HG03520 (cell line): ENCODE measurements at regions not wholly inside any gene's neighbourhood (a gene's known extent, or its start where the extent isn't known, plus 50 kb on each side); places are given as distances from the start of the nearest gene placed in this dataset.

Source experiments
- ATAC-seq: cut with Tn5 transposase; IDR thresholded peaks from one replicate; pipeline ENCODE4 v1.9.1; 2021; ENCODE audit warnings: mild to moderate bottlenecking, moderate library complexity; ENCODE audit not compliant: unreplicated experiment

DNA sequence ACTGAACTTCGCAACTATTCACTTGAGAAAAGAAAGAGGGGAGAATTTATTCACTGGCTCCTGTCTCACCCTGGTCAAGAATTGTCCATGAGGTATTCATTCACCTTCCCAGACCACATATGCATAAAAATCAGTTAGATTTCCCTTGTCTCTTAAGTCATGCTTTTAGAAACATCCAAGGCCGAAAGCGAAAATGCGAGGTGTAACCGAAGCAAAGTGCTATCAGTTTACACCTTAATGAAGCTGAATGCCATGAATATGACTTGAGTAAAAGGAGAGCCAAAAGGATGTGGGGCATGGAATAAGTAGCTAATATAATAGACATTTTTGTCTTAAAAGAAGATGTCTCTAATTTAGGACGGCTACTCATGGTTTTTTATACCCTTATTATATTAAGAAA, 965.6 kb upstream of the CHORDC1 start:
- no peak for ATAC-seq

DNA sequence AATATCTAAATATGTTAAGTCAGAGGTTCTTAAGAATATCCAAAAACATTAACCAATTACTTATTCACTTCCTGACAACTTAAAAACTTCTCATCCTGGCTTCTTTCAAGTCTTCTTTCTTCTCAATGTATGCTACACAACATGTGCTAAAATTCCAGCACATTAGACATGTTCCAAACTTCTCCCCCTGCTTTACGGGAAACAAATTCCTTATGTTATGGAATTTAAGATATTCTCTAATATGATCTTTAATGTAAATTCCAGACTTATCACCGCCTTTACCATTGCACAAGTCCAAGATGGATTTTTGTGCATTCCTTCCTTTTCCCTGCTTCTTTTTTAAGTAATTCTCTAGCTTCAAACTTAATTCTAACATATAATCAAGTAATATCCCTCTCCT, 964.5 kb upstream of the CHORDC1 start:
- ATAC-seq, result no peak

DNA sequence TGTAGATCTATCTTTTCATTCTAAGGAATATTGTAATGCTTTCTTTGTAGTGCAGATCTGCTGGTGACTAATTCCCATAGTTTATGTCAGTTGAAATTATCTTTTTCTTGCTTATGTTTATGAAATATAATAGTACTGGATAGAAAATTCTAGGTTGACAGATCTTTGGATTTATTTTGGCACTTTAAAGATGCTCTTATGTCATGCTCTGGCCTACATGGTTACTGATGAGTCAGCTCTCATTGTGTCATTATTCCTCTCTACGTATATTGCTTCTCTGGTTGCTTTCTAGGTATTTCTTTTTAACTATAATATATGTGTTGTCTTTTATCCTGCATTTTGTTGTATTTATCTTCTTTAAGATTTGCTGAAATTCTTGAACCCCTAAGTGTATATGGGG, 955.5 kb upstream of the CHORDC1 start:
- no peak for ATAC-seq

DNA sequence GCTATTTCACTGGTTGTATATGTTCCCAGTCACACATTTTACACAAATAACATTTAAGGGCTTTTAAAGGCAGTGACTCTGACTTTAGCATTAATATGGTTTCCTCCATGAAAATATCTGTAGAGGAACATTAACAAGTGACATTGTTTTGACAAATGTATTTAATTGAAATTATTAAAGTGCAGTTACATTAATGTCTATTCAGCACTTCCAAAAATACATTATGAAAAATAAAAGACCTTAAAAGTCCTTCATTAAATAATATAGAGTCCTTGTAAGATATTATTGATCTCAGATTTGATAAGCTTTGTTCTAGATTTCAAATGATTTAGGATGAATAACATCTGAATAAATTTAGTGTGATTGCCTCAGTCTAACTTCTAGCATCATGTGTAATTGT, 951.9 kb upstream of the CHORDC1 start:
- no peak for ATAC-seq

DNA sequence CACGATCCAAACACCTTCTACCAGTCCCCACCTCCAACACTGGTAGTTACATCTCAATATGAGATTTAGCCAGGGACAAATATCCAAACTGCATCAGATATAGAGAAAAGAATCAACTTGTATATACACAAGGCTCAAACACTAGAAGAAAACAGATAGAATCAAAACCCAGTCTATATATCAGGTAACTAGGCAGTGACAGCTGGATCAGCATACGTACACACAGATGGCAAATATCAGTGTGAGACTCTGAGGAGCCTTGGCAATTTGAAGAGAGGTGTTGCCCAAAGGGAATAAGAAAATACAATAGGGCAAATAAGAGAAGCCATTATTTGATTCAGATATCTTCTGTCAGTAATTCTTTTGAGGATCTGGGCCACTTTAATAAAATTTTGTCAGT, 951.3 kb upstream of the CHORDC1 start:
- ATAC-seq, result no peak

DNA sequence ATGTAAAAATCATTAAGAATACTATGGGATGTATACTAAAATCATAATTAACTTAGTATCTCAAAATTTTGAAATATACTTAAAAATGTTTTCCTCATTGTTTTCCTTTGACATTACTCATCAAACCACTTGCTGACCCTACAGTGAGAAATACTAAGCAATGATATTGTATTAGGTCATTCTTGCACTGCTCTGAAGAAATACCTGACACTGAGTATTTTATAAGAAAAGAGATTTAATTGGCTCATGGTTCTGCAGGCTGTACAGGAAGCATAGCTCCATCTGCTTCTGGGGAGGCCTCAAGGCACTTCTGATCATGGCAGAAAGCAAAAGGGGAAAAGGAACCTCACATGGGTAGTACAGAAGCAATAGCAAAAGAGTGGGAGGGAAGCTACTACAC, 950.9 kb upstream of the CHORDC1 start:
- ATAC-seq, result no peak

DNA sequence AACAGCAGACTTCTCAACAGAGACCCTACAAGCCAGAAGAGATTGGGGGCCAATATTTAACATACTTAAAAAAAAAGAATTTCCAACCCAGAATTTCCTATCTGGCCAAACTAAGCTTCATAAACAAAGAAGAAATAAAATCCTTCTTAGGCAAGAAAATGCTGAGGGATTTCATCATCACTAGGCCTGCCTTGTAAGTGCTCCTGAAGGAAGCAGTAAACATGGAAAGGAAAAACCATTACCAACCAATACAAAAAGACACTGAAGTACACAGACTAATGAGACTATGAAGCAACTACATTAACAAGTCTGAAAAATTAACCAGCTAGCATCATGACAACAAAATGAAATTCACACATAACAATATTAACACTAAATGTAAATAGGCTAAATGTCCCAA, 947.9 kb upstream of the CHORDC1 start:
- no peak for ATAC-seq

DNA sequence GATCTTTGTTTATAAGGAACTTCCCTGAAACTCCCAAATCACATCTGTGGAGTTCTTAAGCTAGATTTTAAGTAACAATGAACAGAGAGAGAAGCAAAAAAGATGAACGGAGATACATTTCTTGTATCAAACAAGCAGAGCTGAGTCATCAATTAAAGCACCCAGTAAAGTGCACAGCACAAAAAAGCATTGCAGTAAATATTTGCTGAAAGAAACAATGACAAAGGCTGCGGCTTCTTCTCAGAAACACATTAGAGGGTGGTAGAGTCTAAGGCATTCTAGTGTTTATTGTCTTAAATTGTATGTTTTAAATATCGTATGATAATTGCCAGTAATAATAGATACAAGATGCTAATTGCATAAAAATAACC, 941.6 kb upstream of the CHORDC1 start:
- no peak for ATAC-seq

DNA sequence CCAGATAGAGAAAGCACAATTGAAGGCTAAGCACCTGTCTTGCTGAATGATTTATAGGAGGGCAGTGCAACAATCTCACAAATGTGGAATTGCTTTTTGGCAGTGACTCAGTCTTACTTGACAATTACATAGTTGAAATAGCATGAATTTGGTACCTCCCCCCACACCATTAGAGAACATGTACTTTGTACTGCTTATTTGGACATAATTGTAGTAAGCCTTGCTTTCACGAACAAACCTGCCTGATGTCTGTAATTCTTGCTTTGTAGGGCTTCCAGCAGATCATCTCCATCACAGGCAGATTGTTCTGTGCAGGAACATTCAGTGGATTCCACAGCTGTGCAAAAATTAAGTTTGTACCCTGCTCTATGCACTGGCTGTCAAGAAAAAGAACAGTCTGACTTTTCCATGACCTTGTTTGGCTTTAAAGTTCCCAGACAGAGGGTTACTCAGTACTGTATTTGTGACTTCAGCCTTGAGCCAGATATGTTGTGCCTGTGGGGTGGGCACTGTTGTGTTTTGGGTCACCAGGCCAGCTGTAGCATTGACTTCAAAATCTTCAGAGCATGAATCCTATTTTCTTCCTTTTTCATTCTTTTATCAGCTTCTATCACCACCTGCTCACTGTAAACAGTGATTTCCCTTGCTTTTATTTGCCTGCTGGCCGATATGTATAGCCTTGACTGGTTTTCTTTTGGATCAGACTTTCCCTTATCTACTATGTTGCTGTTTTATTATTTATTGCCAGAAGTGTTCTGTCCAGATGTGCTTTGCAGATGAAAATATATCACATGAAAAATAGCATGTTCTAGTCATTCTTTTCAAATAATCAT, 941.0 kb upstream of the CHORDC1 start:
- no peak for ATAC-seq

DNA sequence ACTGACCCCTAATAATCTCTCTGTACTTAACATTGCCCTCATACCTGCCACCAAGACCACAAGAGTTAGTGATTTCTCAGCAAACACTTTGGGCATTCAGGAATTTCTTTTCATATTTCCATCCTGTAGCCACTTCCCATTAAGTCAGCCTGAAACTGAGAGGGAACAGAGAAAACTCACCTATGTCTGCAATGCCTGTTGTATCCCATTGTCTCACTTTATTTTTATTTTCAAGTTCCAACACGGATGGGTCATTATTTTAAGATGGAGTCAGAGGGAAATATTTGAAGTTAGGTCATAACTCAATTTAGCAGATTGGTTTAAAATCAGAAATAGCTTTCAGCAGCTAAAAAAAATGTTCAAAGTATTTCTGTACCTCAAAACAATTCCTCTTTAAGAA, 937.8 kb upstream of the CHORDC1 start:
- ATAC-seq, result no peak

DNA sequence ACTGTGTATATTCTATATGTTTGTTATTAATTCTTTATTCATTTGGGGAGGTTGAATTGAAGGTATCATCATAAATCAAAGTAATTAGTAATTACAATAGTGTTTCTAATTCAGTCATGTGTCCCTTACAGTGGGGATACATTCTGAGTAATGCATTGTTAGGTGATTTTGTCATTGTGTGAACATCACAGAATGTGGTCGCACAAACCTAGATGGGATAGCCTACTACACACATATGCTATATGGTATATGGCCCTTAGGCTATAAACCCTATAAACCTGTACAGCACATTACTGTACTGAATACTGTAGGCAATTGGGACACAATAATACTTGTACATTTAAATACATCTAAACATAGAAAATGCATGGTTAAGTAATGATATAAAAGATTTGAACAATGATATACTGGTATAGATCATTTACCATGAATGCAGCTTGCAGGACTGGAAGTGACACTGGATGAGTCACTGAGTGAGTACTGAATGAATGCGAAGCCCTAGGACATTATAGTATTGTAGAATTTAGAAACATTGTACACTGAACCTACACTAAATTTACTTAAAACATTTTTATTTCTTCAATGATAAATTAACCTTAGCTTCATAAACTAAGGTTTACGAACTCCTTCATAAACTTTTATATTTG, 936.2 kb upstream of the CHORDC1 start:
- no peak for ATAC-seq

DNA sequence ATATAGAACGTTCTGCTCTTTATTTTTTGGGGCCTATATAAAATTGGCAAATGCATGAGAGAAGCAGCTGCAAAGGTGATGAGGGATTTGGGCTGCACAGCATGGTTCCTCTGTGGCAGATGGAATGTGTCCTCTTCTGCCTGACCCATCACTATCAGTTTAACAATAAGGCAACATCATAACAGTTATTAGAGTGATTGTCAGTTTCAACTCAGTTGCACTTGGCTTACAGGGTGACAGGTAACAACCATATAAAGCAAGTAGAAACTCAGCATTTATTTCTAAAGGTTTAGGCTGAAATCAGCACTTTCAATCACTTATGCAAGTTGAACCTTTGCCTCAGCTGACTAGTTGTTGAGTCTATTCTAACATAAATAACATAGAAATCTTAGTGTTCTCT, 935.4 kb upstream of the CHORDC1 start:
- no peak for ATAC-seq

DNA sequence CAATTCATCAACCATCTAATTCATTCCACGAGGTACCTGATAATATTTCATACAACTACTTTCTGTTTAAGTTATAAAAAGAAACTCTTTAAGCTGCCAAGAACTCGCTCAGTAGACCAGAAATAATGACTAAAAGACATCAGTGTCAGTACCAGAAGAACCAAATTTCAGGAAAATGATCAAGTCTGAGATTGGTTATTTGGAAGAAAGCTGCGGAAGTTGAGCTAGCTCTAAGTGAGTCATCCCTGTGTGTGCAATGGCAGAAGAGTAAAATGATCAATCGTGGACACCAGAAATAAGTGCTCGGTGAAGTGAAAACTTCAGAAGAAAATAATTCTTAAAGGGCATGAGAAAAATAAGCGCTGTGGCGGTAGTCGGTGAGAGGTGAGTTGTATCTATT, 933.2 kb upstream of the CHORDC1 start:
- no peak for ATAC-seq

DNA sequence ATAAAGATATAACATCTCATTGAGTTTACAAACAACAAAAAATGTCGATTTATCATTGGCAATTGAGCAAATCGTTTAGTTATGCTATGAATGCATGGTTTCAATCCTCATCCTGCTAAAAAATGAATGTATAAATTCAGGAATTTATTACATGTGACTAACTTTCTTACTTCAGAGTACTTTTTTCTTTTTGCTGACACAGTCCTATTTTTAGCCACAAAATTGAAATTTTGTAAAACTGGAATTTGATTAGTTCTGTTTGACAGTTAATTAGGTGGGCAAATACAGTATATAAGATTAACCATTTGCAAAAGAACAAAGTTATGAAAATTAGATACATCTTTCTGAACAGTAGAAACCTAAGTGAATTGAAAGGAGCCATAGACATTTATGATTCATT, 925.0 kb upstream of the CHORDC1 start:
- ATAC-seq, result no peak

DNA sequence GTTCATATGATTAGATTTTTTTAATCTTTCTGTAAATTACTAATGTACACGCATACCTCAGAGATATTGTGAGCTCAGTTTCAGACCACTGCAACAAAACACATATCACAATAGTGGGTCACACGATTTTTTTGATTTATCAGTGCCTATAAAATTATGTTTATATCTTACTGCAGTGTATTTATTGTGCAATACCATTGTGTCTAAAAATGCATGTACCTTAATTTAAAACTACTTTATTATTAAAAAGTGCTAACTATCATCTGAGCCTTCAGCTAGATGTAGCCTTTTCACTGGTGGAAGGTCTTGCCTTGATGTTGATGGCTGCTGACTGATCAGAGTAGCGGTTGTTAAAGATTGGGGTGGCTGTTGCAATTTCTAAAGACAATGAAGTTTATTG, 918.8 kb upstream of the CHORDC1 start:
- no peak for ATAC-seq

DNA sequence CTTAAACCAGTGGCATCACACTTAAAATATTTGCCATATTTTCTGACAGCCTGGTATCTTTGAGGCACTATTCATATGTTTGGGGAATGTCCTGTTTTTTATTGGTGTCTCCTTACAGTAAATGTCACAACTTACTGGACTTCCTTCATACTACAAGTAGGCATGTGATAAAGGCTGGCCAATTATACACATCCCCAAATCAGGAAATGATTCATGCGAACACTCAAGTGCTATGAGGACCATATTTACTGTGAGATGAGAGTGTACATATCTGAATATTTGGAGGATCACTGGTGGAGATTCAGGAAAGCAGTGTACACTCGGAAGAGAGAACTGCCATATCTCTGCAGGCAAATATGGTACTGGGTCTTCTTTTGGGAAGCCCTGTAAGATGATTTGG, 913.8 kb upstream of the CHORDC1 start:
- ATAC-seq, result no peak

DNA sequence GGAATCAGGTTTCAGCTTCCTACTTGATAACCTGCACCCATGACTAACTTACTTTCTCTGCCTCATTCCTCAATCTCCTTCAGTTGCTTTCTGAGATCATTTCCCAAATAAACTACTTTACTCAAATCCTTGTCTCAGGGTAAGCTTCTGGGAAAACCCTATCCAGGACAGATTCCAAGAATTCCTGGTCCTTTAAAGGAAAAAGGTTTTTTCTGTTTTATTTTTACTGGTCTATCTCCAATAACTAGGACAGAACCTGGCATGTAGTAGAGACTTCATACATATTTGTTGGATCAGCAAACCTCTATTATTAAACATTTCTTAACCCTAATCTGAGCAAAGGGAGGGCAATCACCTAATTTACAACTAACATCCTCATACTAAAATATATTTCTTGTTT, 910.5 kb upstream of the CHORDC1 start:
- ATAC-seq, result no peak

DNA sequence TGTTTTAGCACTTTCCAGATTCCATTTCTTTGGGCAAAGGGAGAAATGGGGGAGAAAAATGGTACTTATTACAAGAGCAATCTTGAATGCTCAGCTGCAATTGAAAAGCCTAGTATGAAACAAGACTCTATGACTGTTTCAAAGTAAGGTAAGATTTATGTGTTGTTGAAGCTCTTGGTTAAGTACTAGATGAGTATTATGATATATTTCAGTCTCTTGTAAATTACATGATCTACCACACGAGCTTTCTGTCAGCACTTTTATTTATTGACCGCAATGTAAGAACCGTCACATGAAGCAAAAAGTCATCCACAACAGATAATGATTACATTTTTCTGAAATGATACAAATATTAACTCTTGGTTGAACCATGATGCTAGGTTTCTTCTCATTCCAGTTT, 906.7 kb upstream of the CHORDC1 start:
- ATAC-seq, result no peak

DNA sequence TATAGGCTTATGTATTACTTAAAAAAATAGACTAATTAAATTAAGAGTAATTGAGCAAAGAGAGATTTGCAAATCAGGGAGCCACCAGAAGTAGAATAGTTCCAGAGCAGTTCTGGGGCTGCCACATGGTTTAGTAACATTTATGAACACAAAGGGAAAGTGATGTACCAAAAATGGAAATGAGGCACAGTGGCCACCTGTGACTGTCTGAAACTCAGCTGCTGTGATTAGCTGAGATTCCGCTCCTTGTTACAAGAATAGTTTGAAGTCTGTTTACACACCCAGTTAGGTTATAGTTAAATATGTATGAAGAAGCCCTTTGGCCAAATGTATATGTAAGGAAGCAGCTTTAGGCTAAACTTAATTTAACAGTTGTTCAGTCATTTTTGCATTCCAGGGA, 901.5 kb upstream of the CHORDC1 start:
- no peak for ATAC-seq

DNA sequence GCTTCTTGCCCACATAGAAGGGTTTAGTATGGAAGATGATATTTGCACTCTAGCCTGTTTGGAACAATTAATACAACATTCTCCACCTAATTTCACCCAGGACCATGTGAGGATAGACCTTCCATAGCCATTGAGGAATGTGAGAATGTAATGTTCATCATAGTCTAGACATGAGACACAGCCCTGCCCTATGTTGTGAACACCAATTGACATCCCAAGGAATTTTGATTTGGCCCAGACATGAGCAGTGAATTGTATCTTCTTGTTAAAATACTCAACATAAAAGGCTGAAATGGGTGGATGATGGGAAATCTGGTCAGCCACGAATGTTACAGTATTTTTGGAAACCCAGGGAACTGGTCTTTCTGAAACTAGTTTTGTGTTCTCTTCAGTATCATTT, 892.3 kb upstream of the CHORDC1 start:
- no peak for ATAC-seq

DNA sequence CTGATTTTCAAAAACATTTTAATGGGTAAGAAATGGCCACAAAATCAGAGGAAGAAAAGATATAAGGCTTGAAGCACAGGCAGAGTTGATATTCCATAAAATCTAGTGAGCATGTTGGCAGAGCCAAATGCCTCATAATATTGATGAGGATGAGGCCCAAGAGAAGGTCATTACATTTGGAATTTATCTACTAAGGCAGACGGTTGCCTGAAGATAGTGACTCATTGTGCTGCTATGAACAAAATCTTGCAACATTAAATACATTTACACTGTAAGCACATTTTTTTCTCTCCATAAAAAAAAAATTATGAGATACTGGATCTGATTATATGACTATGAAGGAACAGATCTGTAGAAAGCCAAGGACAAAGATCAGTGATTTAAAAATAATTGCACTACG, 881.4 kb upstream of the CHORDC1 start:
- no peak for ATAC-seq

DNA sequence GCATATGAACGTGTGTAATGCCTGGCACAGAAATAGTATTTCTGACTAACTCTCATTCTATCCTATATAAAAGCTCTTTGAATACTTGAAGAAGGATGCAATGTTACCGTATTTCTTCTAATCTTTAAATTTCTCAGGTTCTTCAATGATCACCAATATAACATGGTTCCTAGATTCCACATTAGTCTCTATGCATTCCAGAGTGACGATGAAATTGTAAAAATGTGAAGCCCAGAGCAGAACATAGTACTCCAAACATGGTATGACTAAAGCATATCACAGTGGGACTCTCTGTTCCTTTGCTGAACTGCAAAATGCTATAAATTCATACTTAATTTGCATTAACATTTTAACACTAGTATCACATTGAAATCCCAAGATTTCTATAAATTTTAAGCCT, 877.6 kb upstream of the CHORDC1 start:
- no peak for ATAC-seq

DNA sequence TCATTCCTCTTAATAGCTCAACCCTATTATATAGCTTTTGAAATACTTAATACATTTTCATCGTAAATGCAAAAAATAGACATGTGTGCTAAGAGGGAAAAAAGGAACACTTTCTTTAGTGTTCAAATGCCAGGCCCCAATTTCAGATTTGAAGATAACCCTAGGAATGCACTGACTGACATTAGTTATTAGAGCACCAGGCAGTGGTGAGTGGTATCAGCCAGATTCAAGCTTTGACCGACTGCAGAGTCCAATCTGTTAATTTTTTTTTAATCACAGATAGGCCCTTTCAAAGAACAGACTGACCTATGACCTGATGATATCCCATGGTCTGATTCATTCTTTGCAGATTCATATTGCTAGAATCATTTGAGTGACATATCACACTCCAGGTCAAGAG, 874.2 kb upstream of the CHORDC1 start:
- ATAC-seq, result no peak
